ENCODE measurements at regions not wholly inside any gene's neighbourhood (a gene's known extent, or its start where the extent isn't known, plus 50 kb on each side); places are given as distances from the start of the nearest gene placed in this dataset.

- TF ChIP-seq ZBTB33 (CRISPR knock-in tag; IDR thresholded peaks at IDR 0.05) = no peak
Measured at GRCh38 chr1:112141923-112142322, 152.5 kb upstream of the KCND3 start (continued).

GRCh38 chr1:112143871-112144441 is 154.5 kb upstream of the KCND3 start:
- no peaks in the 10 kb centered on the region for H3K4me1 ChIP-seq (replicated peaks in 1 of 2; ENCODE audit: control insufficient read depth in 2 of 2, insufficient read depth in 2 of 2, low read length in 2 of 2)
- ATAC-seq (no peak), DNase-seq (ENCODE audit: extremely low read depth in 1 of 4, low spot score in 3 of 4) (no peak), FAIRE-seq (no peak)
- intact Hi-C loops (cut with micrococcal nuclease) = no loop called here
- H3K9ac ChIP-seq (ENCODE audit: insufficient read depth in 1 of 2, low read depth in 2 of 2, low read length in 2 of 2) = no peak overlapping the region
- no peak overlapping the region for H2AFZ ChIP-seq (ENCODE audit: low read depth, low read length)
- peaks cover 0 to 4% of the 10 kb centered on the region in 2 experiments; a peak in 1 of 5 replicates for H3K27me3 ChIP-seq (ENCODE audit: control insufficient read depth in 2 of 2, insufficient read depth in 2 of 2, low read length in 2 of 2)
- POLR2A ChIA-PET = no interaction called here
- no peaks in the 10 kb centered on the region for H3K79me2 ChIP-seq (ENCODE audit: control insufficient read depth, insufficient read depth, low read length)
- CTCF ChIA-PET (ENCODE audit: low intra/inter-chr PET ratio) = no interaction called here
- no peaks in the 10 kb centered on the region for H3K36me3 ChIP-seq (ENCODE audit: control insufficient read depth, insufficient read depth, low read length)
- H3K9me3 ChIP-seq (replicated peaks; ENCODE audit: control insufficient read depth, insufficient read depth, low read depth, low read length) = no peaks in the 10 kb centered on the region
- no peaks in the 10 kb centered on the region for H3K9me1 ChIP-seq (ENCODE audit: control insufficient read depth, insufficient read depth, low read length)
- H3K4me3 ChIP-seq = no peak overlapping the region
- no peak overlapping the region for H3K27ac ChIP-seq (ENCODE audit: extremely low read depth, low read depth, low read length)
- no TSS peak for BruUV-seq (replicated peaks)
- no peaks in the 10 kb centered on the region; the same call in 1 of the 2 replicates for H4K20me1 ChIP-seq (replicated peaks; ENCODE audit: control insufficient read depth, insufficient read depth, low read length)
- in situ Hi-C loops (cut with MboI) = no loop called here
- H3K4me2 ChIP-seq (ENCODE audit: insufficient read depth, low read length) = no peak overlapping the region
- under 1% methylated on average over 10 of the region's 10 CpGs for WGBS (ENCODE audit: insufficient coverage, low coverage, missing lambda C conversion rate)
- TF ChIP-seq HNRNPLL (IDR thresholded peaks at IDR 0.05; ENCODE audit: low read depth, low read length, poor library complexity, severe bottlenecking) (no peak), RBM34 (IDR thresholded peaks at IDR 0.05; ENCODE audit: borderline replicate concordance, insufficient read depth, low read length) (no peak), E4F1 (CRISPR knock-in tag; IDR thresholded peaks at IDR 0.05; ENCODE audit: borderline replicate concordance) (no peak), TCFL5 (CRISPR knock-in tag; conservative IDR thresholded peaks at IDR 0.05) (no peak), HDAC8 (tag; IDR thresholded peaks at IDR 0.05) (no peak), USF1 (CRISPR knock-in tag; IDR thresholded peaks at IDR 0.05) (no peak), ZBTB2 (IDR thresholded peaks at IDR 0.05) (no peak), OTX1 (CRISPR knock-in tag; IDR thresholded peaks at IDR 0.05) (no peak), PRMT5 (CRISPR knock-in tag; IDR thresholded peaks at IDR 0.05) (no peak), TSC22D4 (tag; IDR thresholded peaks at IDR 0.05) (no peak), ZBTB9 (CRISPR knock-in tag; IDR thresholded peaks at IDR 0.05) (no peak)

All from K562 (cell line).